Activated CD4-positive, CD25-positive, alpha-beta regulatory T cell treated with anti-CD3 and anti-CD28 coated beads, Interleukin-2, amount 50 U/mL, for 72 hours (primary cell): ENCODE measurements at regions not wholly inside any gene's neighbourhood (a gene's known extent, or its start where the extent isn't known, plus 50 kb on each side); places are given as distances from the start of the nearest gene placed in this dataset.
"Not testable (repeated sequence)": the region's sequence is repeated elsewhere in the genome, so short reads cannot be mapped to it uniquely, and the experiment has no call there.

Experiments used
- DNase-seq: peaks from one replicate; pipeline ENCODE4 v3.0.0; 2021

DNA sequence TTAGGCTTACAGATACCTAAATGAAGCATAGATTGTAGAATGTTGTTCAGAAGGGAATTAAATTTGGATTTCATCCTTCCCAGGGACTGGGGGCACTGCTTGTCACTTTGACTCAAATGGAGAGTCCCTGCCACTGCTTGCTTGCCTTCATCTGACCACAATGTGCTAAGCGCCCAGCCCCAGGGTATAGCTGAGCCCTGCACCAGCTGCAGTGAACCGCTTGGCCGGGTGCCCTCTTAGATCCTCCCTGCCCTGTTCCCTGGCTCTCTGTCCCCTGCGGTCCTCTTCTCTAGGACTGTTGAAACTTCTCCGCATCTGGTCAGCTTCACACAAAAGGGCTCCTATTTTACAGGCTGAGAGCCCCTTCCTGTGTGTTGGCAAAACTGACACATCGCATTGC, 170.9 kb downstream of the BCL2L11 start:
- not testable (repeated sequence) for DNase-seq

DNA sequence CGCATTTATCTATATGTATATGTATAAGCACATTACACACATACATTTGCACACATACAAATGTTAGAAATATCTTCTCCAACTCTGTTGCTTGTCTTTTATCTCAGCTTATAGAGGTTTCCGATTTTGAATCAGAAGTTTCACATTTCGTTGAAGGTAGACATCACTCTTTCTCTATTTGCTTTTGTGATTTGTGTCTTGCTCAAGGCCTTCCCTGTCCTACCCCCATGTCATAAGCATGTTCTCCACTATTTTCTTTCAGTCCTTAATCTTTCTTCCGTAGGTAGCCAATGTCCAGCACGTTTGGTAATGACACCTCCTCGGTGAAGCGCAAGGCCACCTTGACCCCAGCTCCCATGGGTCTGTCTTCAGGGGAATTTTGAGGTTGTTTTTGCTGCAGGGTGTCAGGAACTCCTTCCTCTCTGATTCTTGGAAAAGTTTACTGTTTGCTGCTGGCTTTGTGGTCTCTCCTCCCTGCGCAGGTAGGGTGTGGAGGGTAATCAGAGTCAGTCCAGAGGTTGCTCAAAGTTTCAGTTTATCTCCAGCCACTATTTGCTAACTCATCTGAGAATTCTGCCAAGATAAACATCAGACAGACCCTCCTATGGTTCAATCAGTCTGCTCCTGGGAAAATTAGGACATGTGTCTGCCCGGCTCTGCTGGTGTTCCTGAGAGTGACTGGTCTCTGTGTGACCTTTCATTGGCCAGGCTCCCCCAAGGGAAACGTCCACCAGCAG, 171.7 kb downstream of the BCL2L11 start:
- DNase-seq = not testable (repeated sequence)

DNA sequence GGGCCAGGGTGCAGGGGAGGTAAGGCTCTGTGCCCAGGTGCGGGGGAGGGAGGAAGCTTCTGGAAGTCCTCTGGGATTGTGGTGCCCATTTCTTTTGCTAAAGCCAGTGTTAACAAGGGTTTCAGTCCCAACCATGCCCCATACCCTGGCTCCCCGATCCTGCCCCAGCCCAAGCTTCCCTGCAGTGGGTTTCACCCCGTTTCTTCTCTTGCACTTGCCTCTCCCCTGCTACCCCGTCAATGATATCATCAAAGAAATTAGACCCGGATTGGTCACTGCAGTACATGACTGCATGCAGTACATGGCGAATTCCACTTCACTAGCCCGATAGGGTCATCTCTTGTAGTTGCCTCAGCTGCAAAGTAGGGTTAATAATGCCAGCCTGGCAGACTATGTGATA, 174.0 kb downstream of the BCL2L11 start:
- not testable (repeated sequence) for DNase-seq

DNA sequence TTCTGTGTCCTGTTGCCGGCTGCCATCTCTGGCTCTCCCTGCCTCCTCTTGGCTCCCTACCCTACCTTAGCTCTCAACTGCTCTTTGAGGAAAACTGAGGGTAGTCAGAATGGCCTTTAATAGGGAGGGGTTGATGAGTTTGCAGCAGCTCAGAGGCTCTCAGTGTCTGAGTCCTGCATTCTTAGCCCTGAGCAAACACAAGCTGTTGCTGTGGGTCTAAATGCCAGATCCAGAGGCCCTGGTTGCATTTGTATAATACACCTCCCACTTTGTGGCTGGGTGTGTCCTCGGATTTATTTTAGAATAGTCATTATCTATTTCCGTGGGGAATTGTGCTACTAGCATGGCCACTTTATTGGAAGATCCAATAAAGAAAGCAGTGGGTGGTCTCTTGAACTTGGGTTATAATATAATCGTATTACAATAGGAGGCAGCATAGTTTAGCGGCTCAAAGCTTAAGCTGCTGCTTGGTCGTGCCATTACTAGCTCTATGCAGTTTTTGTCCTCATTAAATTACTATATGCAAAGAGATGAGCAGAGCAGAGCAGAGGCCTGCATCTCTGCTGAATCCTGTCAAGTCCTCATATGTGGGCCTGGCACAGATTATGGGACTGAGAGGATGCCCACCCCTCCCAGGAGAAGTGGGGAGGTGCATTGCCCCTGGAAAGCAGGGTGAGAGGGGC, 175.5 kb downstream of the BCL2L11 start:
- DNase-seq = not testable (repeated sequence)

DNA sequence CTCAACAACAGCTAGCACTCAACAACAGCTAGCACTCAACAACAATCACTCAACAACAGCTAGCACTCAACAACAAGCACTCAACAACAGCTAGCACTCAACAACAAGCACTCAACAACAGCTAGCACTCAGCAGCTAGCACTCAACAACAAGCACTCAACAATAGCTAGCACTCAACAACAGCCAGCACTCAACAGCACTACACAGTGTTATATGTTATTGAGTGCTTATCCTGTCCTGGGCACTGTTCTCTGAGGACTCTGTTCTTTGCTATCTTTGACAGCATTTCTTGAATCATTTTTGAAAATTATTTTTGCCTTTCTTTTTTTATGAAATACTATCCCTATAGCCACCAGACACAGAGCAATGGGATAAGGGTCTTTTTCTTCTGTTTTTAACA, 176.4 kb downstream of the BCL2L11 start:
- DNase-seq = not testable (repeated sequence)

DNA sequence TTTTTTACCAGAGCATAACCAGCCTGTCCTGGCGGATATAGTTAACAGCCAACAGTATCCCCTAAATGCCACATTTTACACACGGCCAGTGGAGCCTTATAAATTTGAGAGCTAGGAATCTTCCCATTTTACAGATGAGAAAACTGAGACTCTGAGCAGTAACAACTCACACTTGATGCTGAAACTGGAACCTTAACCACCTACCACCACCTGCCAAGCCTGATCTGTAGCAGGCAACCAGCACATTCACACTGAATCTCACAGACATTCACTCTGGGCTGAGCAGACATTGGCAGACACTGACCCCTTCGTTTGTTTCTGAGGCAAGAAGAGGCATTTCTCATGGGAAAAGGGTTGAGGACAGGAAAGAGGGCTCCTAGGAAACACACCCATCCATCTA, 178.2 kb downstream of the BCL2L11 start:
- DNase-seq = not testable (repeated sequence)

DNA sequence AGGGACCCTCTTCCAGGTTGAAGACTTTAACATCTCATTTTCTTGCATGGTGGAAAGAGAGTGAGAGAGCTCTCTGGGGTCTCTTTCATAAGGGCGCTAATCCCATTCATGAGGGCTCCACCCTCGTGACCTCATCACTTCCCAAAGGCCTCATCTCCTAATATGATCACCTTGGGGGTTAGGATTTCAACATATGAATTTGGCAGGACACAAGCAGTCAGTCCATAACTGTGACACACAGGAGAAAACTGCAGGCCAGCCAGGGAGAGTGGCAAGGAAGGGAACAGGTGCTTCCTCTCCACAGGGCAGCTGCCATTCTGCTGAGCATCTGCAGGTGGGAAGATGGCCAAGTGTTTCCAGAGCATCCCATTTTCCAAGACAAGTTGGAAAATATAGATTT, 178.9 kb downstream of the BCL2L11 start:
- not testable (repeated sequence) for DNase-seq

DNA sequence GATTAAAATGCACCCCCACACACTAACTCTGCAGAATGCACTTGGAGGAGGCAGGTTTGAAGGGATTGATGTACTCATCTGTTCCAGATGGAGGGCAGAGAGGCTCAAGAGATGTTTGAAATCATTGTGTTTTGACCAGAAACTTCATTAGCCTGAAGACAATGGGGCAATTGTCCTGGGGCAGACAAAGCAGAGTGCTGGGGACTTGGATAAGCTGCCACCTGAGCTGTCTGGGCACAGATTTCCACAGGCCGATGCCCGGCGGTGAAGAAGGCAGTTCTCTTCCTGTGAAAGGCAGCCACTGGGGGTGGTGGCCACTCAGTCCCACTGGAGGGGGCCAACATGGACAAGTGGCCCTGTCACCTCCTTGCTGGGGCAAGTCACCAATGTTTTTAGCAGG, 181.0 kb downstream of the BCL2L11 start:
- DNase-seq = not testable (repeated sequence)

DNA sequence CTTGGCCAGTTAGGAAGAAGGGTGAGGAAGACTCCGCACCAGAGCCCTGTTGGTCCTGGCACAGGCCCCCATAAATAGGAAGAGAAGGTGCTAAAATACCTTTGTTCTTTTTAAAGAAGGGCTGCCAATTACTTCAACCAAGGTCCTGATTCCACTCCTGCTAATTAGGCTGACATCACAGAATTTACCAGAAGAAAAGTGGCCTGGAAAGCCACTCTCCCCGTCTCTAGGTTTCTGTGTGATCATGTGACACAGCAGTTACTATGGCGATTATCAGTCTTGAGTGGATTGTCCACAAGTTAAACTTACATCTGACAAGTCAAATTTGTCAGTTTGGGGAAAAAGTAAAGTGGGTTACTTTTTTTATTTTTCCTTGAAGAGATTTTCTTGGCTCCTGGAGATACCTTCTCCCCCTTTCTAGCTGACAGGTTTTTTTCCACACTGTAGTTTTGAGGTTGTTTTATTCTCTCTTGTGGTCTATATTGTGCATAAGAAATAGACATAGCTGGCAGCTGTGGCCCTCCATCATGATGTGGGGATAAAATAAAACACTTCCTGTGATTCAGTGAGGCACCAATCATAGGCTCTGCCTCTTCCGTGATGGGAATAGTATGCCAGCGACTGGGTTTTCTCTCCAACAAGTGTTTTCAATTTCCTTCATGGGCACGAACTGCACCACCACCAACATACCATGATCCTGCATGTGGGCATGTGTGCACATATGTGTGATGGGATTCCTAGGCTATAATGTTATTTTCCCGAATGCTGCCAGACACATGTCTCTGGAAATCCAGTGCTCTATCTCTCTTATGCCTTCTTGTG, 181.9 kb downstream of the BCL2L11 start:
- not testable (repeated sequence) for DNase-seq

DNA sequence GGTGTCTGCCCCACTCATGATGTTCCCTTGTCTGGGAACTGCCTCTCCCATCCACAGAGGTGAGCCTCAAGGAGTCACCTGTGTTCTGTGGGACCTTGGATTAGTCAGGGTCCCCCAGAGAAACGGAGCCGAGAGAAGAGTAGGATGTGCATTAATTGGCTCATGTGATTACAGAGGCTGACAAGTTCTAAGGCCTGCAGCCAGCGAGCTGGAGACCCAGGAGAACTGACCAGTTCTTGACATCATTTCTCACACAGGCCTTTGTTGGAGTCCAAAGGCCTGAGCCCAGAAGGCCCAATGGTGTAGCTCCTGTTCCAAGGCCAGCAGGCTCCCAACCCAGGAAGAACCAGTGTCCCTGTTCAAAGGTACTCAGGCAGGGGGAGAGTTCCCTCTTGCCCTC, 186.6 kb downstream of the BCL2L11 start:
- DNase-seq = not testable (repeated sequence)

DNA sequence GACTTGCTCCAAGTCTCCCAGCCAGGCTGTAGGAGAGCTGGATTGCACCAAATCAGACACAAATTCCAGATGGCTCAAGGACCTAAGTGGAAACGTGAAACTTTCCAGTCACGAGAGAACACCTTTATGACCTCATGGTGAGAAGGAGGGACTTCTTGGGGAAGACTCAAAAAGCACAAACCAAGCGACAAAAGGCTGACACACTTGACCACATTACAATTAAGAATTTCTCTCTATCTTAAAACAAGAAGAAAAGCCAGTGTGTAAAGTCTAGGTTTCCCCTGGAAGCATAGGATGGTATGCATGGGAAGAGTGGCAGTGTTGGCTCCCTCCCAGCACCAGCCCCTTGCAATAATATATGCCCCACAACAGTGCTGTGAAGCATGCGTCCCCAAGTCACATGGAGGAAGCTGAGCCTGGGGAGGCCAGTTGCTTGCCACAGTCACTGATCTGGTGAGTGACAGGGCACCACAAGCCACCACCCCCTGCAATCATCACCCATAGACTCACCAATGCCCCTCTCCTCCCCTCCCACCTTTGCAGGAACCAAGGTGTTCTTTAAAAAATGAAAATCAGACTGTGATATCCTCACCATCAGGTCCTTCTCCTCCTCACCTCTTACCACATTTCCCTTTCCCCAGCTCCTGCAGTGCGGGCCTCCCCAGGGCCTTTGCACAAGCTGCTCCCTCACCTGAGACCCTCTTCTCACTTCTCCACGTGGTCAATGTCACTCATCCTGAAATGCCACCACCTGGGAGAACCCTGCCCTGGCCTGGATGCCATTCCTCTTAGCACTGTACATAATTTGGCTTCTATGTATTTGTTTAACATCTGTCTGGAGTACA, 188.7 kb downstream of the BCL2L11 start:
- DNase-seq = not testable (repeated sequence)

DNA sequence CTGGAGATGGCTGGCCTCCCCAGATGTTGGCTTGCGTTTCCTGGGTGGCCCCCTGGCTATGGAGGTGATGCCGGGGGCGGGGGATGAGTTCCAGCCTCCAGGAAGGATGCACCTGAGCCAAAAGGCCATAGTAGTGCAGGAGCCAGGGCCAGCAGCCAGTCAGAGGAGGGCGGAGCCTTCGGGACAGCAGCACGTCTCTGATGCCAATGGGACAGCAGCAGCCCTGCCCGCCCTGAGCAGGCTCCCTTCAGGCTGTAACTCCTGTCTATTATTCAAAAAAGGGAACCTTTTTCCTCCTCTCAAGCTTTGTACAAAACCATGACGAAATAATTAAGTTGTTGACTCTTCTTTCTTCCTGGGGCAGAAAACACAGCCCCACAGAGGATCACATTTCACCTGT, 189.7 kb downstream of the BCL2L11 start:
- not testable (repeated sequence) for DNase-seq

DNA sequence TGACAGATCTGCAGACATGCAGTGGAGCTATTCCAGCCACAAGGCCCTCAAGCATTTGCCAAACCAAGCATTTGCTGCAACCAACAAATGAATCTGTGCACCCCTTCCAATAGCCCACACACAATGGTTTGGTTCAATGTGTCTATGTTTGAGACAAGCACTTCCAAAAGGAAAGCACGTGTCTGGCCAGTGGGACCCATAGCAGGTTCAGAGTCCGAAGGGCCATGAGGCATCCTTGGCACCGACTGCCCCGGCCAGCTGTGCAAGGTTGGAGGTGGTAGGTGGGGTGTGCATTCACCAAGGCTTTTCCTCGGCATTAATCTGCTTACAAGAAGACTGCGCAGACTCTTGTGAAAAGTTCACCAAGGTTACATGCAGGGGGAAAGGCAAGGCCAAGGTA, 190.9 kb downstream of the BCL2L11 start:
- not testable (repeated sequence) for DNase-seq

DNA sequence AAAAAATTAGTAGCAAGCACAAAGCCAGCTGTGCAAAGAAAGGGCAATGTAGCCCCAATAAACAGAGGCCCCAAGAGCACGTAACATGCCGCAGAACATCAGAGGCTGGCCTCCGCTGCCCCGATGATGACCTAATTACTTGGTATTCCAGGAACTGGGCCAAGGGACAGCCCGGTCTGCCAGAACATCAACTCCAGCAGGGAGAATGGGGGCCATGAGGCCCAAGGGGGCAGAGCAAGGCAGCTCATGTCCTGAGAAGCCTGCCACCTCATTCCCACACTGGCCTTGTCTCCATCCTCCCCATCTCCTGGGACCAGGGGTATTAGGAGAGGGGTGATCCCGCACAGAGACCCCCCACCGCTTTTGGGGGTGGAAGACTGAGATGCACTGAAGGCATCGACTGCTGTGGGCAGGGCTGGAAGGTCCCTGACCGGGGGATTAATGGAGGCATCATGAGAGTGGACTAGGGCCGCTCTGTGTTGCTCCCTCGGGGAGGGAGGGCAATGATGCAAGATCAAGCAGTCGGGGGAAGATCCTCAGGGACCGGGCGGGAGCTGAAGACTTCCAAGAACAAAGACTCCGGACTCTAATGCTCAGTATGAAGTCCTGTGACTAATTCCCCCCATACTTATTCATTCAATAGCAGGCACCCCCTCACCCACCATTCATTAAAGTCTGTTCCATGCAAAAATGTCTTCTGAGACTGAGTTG, 192.3 kb downstream of the BCL2L11 start:
- not testable (repeated sequence) for DNase-seq

DNA sequence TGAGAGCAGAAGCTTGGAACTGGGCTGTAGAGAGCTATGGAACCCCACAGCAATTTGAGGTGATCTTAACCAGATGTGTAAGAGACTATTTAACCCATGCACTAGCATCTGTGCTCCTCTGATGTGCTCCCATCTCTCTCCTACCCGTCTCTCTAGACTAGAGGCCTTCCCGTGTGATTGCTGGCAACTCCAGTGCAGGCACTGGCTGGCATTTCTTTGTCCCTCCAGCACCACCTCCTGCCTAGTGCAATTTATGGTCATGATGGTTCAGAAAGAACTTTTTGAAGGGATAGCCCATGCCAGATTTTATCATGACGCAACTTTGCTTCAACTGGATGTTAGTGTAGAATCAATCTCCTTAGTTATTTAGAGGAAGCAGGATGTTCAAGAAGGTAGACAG, 193.0 kb downstream of the BCL2L11 start:
- not testable (repeated sequence) for DNase-seq

DNA sequence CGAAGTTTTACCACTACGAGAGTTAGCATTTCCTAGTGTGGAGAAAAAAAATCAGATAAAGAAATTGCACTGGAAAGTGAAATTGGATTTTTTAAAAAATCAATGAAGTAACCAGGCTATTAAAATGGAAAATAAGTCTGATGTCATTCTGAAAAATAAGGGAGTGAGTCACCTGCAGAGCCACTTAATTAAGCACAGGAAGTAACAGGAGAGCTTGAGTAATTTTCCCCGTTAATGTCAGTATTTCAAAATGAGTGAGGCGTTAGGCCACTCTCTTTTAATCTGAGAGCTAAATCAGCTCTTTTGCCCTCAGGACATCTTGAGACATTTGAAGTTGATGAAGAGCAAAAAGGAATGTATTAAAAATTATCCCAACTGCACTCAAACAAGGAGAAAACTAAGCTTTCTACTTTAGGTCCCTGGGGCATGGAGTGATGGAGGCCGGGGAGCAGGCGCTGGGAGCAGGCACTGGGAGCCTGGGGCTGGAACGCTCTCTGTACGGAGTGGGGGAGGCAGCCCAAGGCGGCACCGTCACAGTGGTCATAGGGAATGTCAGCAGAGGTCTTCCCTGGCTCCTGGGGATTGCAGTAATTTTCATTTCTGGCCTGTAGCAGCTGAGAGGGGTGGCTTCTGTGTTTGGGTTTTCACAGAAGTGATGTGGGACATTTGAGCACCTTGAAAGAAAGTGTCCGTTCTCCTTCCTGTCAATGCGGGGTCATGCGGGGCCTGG, 194.6 kb downstream of the BCL2L11 start:
- DNase-seq = not testable (repeated sequence)

DNA sequence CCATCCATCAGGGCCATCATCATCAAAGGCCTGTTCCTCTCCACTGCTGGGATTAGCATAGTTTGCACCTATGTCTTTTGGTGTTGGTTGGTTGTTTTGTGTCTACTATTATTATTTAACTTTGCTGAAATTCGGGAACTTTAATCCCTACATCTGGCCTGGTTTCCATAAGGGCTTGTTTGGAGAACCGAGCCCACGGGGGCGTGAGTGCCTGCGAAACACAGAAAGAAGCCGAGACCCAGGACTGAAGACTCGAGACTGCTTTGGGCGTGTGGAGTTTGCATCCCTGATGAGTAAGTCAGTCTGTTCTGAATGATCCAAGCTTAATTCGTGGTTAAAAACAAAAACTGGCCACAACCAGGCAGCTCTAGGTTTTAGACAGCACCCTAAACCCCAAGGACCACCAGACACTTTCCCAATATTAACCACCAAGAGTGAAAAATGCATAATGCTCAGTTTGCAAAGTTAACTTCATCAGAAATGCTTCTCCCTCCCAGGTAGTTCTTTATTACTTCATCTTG, 195.6 kb downstream of the BCL2L11 start:
- DNase-seq = not testable (repeated sequence)

DNA sequence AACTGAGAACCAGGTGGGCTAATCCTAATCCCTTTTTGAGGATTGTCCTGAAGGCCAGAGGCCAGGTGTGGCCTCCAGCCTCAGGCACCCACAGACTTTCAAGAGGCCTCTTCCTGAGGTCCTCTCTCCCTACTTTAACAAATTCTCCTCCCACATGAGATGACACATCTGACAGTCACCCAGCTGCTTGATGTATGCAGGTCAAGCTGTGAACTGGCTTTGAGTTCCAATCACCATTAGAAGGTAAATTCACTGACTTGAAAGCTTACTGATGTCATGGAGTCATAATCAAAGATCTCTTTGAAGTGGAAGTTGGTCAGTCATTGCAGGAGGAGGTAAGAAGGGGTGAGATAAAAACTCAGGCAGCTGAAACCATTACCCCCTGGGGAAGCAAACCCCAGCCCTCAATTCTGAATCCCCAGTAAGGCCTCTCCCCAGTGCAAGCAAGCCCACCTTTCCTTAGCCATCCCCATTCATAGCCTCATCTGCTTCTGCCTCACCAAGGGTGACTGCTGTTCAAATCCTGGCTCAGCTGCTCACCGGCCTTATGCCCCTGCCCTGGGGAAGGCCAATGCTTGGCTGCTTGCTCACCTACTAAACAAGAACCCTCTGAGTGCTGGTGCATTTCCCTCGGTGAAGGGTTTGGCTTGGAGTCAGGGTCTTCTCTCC, 196.3 kb downstream of the BCL2L11 start:
- DNase-seq = not testable (repeated sequence)

DNA sequence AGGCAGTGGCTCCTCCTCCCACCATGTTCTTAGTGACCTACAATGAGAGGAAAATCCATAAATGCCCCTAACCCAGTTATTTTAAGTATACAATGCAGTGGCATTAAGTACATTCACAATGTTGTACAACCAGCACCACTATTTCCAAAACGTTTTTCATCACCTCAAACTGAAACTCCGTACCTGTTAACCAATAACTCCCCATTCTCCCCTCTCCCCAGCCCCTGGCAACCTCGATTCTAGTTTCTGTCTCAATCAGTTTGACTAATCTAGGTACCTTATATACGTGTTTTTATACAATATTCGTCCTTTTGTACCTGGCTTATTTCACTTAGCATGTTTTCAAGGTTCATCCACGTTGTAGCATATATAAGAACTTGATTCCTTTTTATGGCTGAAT, 198.8 kb downstream of the BCL2L11 start:
- DNase-seq = not testable (repeated sequence)

DNA sequence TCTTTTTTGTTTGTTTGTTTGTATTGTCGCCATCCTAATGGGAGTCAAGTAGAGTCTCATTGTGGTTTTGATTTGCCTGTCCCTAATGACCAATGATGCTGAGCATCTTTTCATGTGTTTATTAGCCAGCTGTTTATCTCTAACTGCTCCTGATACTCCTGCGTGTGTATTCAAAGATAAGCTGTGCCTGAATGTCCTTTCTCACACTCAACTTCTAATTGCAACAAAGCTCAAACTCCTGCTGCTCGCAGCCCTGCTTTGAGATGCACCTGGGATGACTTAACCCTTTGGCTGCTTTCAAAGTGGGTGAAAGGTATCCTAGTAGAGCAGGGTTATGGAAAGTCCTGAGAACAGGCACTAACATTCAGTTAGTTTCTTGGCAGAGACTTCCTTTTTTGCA, 199.6 kb downstream of the BCL2L11 start:
- not testable (repeated sequence) for DNase-seq
